Hematopoietic multipotent progenitor cell treated with erythropoietin and hydrocortisone succinate and interleukin-3 and kit ligand, for 15 days (in vitro differentiated cells): ENCODE measurements at regions not wholly inside any gene's neighbourhood (a gene's known extent, or its start where the extent isn't known, plus 50 kb on each side); places are given as distances from the start of the nearest gene placed in this dataset.
A peak's percentile ranks its signal among the peaks of the same experiment; 100 is the strongest.
"Not testable (repeated sequence)": the region's sequence is repeated elsewhere in the genome, so short reads cannot be mapped to it uniquely, and the experiment has no call there.

Experiments
- DNase-seq: peaks from one replicate; pipeline ENCODE4 v3.0.0-alpha.2; 2015; ENCODE audit warnings: low spot score

DNA sequence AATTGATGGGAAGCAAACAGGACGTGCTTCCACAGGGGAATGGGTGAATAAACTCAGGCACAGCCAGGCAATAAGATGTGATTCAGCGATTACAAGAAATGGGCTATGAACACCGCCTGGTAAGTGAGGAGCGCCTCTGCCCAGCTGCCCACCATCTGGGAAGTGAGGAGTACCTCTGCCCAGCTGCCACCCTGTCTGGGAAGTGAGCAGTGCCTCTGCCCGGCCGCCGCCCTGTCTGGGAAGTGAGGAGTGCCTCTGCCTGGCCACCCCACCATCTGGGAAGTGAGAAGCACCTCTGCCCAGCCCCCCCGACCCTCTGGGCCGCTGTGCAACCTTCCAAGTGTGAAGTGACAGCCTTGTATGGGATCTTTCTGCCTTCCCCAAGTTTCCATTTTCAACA is 73.2 kb upstream of the PRR5 start:
- DNase-seq, result no peak

- DNase-seq, result no peak
Measured at GRCh38 chr22:44628273-44628672, 73.7 kb upstream of the PRR5 start.

DNA sequence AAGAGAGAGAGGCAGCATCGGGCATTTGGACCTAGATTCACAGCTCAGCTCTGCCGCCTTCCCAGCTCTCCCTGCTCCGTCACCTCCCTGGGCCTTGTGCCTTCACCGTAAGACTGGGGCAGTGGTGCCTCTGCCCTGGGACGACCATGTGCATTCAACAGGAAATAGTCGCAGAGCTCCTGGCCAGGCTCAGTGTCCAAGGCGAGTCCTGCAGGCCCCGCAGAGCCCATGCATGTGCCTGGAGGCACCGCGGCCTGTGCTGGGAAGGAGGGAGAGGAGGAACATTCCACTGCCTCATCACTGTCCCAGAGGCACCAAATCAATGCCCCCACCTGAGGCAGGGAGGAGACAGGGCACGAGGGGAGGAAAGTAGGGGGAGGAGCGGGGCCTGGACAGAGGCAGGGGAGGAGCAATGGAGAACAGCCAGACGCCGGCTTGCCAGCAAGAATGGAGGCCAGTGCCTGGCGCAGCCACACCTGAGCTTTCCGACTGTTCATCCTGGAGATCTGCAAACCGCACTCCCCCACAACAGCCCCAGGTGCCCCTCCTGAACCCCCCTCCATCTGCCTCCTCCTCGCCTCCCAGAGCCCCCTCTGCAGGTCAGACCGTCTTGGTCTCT is 74.4 kb upstream of the PRR5 start:
- no peak for DNase-seq

- DNase-seq, result peak; percentile 78
Measured at GRCh38 chr22:44625981-44626687, 75.9 kb upstream of the PRR5 start.

DNA sequence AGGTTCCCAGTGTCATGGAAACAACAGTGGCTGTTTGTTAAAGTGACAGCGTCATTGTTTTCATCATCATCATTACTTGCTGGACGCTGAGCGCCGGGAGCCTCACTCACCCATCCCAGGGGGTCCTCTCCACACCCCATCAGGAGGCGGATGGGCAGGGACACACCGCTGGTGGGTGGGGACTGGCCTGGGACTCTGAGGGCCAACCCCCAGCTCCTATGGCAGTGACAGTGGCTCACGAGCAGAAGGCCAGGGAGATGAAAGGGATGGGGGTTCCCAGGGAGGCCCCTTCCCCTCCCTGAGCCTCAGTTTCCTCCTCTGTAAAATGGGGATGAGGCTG is 76.6 kb upstream of the PRR5 start:
- no peak for DNase-seq

DNA sequence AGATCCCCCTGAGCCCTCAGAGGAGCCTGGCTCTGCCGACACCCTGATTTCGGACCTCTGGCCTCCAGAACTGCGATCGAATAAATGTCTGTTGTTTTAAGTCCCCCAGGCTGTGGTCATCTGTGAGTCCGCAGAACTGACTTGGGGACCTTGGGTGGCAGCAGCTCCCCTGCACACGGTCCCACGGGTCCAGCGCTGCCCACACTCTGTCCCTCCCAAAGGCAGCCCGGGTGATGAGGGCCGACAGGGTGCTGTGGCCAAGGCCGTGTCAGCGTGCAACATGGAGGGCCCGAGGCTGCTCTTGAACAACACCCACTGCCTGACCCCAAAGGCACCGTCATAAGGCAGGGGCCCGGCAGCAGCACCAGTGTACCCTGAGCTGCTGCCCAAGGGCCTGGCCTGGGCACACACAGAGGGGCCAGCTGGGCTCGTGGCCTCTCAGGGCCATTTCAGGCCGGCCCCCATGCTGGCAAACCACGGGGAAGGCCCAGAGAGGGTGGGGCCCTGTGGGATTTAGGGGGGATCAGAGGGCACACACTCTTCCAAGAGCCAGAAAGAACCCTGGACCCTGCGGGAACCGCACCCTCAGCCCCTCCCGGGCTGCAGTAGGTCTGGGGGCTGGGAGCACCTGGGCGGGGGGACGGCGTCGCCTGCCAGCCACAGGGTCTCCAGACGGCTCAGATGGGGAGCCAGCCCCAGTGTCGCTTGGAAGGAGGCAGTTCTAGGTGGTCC is 77.1 kb upstream of the PRR5 start:
- DNase-seq, result no peak

DNA sequence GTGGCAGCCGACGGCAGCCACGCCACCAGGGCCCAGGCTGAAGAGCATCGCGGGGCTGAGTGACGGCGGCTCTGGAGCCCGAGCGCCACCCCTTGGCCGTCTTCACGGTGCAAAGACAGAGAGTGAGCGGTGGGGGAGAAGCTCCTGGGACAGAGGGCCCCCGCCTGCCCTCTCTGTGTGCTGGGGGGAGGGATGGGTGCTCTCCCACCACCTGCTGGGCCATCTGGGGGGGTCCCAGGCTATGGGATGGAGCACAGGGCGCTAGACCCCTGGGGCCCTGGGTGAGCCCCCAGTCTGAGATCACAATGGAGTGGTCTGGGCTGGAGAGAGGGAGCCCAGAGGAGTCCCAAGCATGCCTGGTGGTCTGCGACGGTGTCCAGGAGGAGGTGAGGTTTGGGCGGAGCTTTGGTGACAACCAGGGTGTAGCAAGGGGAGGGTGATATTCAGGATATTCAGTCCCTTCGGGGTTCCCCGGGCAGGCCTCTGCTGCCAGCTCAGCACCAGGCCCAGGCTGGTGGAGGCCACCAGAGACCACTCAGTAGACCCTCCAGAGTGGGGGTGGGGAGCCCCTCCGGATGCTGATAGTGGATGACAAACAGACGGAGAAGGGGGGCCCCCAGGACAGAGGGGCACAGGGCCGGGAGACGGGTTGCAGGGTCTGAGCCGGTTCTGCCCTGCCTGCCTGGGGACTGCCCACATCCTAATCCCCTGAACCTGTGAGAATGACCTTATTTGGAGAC is 78.1 kb upstream of the PRR5 start:
- DNase-seq, result no peak

DNA sequence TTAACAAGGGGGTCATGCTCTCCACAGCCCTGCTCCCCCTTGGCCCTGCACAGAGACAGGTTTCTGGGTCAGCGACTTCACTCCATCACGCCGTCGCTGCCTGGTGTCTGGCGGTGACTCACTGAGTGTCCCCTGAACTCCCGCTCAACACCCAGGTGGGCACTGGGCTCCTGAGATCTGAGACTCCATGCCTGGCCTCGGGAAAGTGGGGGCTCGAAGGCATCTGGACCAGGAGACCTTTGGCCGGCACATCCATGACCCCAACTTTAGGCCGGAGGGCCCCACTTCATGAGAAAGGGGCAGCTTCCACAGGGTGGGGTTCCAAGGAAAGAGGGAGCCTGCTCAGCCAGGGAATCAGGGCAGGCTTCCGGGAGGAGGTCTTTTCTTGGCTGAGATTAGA is 79.3 kb upstream of the PRR5 start:
- no peak for DNase-seq

- no peak for DNase-seq
Measured at GRCh38 chr22:44622147-44622427, 79.9 kb upstream of the PRR5 start.

DNA sequence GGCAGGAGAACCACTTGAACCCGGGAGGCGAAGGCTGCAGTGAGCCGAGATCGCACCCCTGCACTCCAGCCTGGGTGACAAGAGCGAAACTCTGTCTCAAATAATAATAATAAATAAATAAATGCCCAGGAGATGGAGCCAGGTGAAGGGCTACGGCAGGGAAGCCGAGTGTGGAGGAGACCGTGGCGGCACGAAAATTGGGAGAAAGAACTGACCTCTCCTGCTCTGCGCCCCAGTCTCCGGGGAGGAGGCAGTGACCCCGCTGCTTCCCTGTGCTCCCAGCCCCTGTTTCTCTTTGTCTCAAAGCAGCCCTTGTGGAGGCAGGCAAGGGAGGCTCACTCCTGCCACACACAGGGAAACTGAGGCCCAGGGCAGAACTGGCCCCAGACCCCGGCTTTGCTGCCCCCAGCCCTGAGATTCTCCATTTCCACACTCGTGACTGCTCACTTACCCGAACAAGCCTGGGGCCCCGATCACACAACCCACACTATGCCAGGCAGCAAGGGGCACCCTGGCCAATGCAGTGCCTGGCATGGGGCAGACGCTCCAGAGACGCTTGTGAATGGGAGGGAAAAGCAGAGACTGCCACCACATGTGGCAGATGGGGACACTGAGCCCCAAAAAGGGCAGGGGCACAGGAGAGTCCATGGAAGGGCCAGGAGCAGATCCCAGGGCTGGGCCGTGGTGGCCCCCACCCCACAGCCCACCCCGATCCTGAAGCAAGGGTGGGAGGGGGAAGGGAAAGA is 80.4 kb upstream of the PRR5 start:
- no peak for DNase-seq

DNA sequence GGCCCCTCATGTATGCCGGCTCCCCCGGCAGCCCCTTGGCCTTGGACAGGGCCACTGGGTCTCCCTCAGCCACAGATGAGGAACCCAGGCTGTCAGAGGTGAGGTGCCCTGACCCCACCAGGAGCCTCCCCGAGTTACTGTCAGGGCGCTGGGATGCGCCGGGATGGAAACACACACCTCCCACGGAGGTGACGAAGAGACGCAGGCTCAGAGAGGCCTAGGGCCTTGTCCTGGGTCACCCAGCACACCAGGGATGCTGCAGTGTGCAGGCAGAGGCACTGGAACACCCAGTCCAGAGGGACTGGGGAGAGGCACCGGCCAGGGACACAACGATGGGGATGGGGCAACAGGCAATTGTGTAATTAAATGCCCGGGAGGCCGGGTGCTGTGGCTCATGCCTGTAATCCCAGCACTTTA is 81.2 kb upstream of the PRR5 start:
- no peak for DNase-seq

- peak; percentile 15 for DNase-seq
Measured at GRCh38 chr22:44620129-44620840, 81.7 kb upstream of the PRR5 start.

GRCh38 chr22:44619560-44620128 is 82.4 kb upstream of the PRR5 start:
- DNase-seq, result not testable (repeated sequence)

DNA sequence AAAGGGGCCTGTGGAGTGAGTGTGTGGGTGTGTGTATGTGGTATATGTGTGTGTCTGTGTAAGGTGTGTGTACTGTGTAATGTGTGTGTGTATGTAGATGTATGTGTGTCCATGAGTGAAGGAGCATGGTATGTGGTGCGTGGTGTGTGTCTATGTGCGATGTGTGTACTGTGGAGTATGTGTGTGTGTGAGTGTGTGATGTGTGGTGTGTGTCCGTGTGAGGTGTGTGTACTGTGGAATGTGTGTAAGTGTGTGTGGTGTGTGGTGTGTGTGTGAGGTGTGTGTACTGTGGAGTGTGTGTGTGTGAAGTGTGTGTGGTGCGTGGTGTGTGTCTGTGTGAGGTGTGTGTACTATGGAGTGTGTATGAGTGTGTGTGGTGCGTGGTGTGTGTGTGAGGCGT is 83.1 kb upstream of the PRR5 start:
- not testable (repeated sequence) for DNase-seq

GRCh38 chr22:44618400-44618799 is 83.6 kb upstream of the PRR5 start:
- DNase-seq, result no peak

- DNase-seq, result no peak
Measured at GRCh38 chr22:44617828-44618227, 84.2 kb upstream of the PRR5 start.

DNA sequence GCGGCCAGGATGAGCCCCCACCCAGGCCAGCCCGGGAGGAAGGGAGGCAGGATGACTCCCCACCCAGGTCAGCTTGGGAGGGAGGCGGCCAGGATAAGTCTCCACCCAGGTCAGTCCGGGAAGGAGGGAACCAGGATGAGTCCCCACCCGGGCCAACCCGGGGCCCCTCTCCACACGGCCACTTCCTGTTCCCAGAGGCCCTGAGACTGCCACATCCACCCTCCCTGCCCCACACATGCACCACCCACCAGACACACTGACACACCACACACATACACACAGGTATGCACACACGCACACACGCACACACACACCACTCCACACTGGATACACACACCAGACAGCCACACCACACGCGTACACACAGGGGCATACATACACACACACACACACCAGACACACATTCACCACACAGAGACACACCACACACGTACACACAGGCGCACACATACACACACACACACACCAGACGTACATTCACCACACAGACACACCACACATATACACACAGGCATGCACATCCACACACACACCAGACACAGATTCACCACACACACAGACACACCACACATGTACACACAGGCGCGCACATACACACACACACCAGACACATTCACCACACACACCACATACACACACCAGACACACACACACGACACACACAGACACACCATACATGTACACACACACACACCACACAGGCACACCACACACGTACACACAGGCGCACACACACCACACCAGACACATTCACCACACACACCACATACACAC is 84.9 kb upstream of the PRR5 start:
- no peak for DNase-seq

DNA sequence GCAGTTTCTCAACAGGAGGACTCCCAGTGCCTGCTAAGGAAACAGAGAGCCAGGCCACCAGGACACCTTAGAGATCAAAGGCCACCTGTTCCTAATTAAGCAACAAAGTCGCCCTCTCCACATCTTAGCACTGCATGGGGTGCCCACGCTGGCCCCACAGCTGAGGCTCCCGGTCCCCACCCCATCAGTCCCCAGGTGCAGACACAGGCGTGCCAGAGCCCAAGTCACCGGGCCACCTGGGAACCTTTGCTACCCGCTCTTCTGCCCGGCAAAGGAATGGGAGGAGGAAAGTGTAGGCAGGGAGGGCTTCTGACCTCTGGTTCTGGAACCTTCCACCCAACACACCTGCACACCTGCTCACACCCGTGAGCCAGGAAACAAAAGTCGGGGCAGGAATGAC is 85.5 kb upstream of the PRR5 start:
- DNase-seq, result no peak

- no peak for DNase-seq
Measured at GRCh38 chr22:44615602-44616180, 86.3 kb upstream of the PRR5 start.

GRCh38 chr22:44615146-44615545 is 86.9 kb upstream of the PRR5 start:
- no peak for DNase-seq
